ENCODE measurements at regions not wholly inside any gene's neighbourhood (a gene's known extent, or its start where the extent isn't known, plus 50 kb on each side); places are given as distances from the start of the nearest gene placed in this dataset.

DNA sequence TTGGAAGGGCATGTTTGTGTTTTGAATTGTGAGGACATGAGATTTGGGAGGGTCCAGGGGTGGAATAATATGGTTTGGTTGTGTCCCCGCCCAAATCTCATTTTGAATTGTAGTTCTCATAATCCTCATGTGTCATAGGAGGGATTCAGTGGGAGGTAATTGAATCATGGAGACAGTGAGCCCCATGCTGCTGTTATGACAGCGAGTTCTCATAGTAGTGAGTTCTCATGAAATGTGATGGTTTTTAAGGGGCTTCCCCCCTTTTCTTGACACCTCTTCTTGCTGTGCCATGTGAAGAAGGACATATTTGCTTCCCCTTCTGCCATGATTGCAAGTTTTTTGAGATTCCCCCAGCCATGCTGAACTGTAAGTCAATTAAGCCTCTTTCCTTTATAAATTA is 260.0 kb downstream of the DUSP6 start:
- no peak for DNase-seq
- TF ChIP-seq EZH2phosphoT487 (IDR thresholded peaks at IDR 0.05; ENCODE audit: low read length) (no peak), EZH2 (optimal IDR thresholded peaks at IDR 0.05; ENCODE audit: low read depth, low read length) (no peak)
- TF ChIP-seq, protein P1, sequence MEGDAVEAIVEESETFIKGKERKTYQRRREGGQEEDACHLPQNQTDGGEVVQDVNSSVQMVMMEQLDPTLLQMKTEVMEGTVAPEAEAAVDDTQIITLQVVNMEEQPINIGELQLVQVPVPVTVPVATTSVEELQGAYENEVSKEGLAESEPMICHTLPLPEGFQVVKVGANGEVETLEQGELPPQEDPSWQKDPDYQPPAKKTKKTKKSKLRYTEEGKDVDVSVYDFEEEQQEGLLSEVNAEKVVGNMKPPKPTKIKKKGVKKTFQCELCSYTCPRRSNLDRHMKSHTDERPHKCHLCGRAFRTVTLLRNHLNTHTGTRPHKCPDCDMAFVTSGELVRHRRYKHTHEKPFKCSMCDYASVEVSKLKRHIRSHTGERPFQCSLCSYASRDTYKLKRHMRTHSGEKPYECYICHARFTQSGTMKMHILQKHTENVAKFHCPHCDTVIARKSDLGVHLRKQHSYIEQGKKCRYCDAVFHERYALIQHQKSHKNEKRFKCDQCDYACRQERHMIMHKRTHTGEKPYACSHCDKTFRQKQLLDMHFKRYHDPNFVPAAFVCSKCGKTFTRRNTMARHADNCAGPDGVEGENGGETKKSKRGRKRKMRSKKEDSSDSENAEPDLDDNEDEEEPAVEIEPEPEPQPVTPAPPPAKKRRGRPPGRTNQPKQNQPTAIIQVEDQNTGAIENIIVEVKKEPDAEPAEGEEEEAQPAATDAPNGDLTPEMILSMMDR (IDR thresholded peaks at IDR 0.05; ENCODE audit: low read length) = no peak
- no peaks in the 10 kb centered on the region for H3K36me3 ChIP-seq (replicated peaks; ENCODE audit: insufficient read depth, low read length)
- H3K4me1 ChIP-seq (ENCODE audit: low read length) = no peaks in the 10 kb centered on the region
- no peak overlapping the region for H3K9ac ChIP-seq (ENCODE audit: low read length)
- no peaks in the 10 kb centered on the region for H4K20me1 ChIP-seq (ENCODE audit: insufficient read depth, low read length)
- H3F3A ChIP-seq (ENCODE audit: insufficient read depth, low read length) = no peaks in the 10 kb centered on the region
- no peaks in the 10 kb centered on the region for H3K27me3 ChIP-seq (replicated peaks; ENCODE audit: insufficient read depth, low read length)
- no peaks in the 10 kb centered on the region for H3K9me3 ChIP-seq (replicated peaks; ENCODE audit: insufficient read depth, low read length)
- H3K4me2 ChIP-seq (ENCODE audit: low read depth, low read length) = no peak overlapping the region
- H3K9me2 ChIP-seq (replicated peaks; ENCODE audit: insufficient read depth, low read length) = no peaks in the 10 kb centered on the region
- no peak overlapping the region for H3K27ac ChIP-seq (ENCODE audit: low read length)
- H2AFZ ChIP-seq (ENCODE audit: low read length) = no peak overlapping the region
- no peak overlapping the region for H3K4me3 ChIP-seq (ENCODE audit: low read length)
- H3K79me2 ChIP-seq (ENCODE audit: low read length) = no peaks in the 10 kb centered on the region

DNA sequence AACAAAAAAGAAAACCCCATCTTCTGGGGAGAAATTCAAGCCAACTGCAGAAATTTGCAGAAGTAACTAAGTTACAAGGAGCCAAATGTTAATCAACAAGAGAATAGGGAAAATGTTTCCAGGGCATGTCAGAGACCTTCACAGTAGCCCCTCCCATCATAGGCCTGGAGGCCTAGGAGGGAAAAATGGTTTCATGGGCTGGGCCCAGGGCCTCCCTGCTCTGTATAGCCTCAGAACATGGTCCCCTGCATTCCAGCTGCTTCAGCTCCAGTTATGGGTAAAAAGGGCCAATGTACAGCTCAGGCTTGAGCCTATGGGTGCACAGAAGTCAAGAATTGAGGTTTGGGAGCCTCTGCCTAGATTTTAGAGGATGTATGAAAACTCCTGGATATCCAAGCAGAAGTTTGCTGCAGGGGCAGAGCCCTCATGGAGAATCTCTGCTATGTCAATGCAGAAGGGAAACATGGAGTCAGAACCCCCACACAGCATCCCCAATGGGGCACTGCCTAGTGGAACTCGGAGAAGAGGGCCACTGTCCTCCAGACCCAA is 260.9 kb downstream of the DUSP6 start:
- H2AFZ ChIP-seq (ENCODE audit: low read length) = no peak overlapping the region
- H3K9me2 ChIP-seq (replicated peaks; ENCODE audit: insufficient read depth, low read length) = no peaks in the 10 kb centered on the region
- H3K4me2 ChIP-seq (ENCODE audit: low read depth, low read length) = no peak overlapping the region
- no peaks in the 10 kb centered on the region for H3K9me3 ChIP-seq (replicated peaks; ENCODE audit: insufficient read depth, low read length)
- no peak overlapping the region for H3K4me3 ChIP-seq (ENCODE audit: low read length)
- no peaks in the 10 kb centered on the region for H3K79me2 ChIP-seq (ENCODE audit: low read length)
- H3K36me3 ChIP-seq (replicated peaks; ENCODE audit: insufficient read depth, low read length) = no peaks in the 10 kb centered on the region
- TF ChIP-seq EZH2 (optimal IDR thresholded peaks at IDR 0.05; ENCODE audit: low read depth, low read length) = no peak
- TF ChIP-seq, protein P1 (IDR thresholded peaks at IDR 0.05; ENCODE audit: low read length) = no peak
- TF ChIP-seq EZH2phosphoT487 (IDR thresholded peaks at IDR 0.05; ENCODE audit: low read length) = no peak
- no peaks in the 10 kb centered on the region for H3K27me3 ChIP-seq (replicated peaks; ENCODE audit: insufficient read depth, low read length)
- no peak overlapping the region for H3K27ac ChIP-seq (ENCODE audit: low read length)
- H4K20me1 ChIP-seq (ENCODE audit: insufficient read depth, low read length) = no peaks in the 10 kb centered on the region
- H3K9ac ChIP-seq (ENCODE audit: low read length) = no peak overlapping the region
- DNase-seq = no peak
- H3F3A ChIP-seq (ENCODE audit: insufficient read depth, low read length) = no peaks in the 10 kb centered on the region
- no peaks in the 10 kb centered on the region for H3K4me1 ChIP-seq (ENCODE audit: low read length)

DNA sequence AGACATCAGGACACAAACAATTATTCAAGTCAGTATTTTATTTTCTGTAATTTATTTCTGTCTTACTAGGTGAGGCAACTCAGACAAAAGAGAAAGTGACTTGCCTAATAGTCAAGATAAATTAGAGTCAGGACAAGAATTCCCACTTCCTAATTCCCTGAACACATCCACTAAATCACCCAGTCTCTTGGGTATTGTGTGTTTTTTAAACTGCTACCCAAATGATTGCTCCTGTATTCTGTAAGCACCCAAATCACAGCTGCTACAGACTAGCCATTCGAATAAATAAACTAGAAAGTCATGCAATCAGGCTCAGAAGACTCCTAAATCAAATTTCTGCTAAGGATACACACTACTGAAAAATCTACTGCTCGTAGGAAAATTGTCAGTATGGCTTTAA is 263.0 kb downstream of the DUSP6 start:
- no peak for DNase-seq
- Histone ChIP-seq H3F3A (ENCODE audit: insufficient read depth, low read length) (no peaks in the 10 kb centered on the region), H3K36me3 (replicated peaks; ENCODE audit: insufficient read depth, low read length) (no peaks in the 10 kb centered on the region), H3K4me3 (ENCODE audit: low read length) (no peak overlapping the region), H3K9me3 (replicated peaks; ENCODE audit: insufficient read depth, low read length) (no peaks in the 10 kb centered on the region), H3K27me3 (replicated peaks; ENCODE audit: insufficient read depth, low read length) (no peaks in the 10 kb centered on the region), H3K9ac (ENCODE audit: low read length) (no peak overlapping the region), H3K9me2 (replicated peaks; ENCODE audit: insufficient read depth, low read length) (no peaks in the 10 kb centered on the region), H3K27ac (ENCODE audit: low read length) (no peak overlapping the region), H3K79me2 (ENCODE audit: low read length) (no peaks in the 10 kb centered on the region), H4K20me1 (ENCODE audit: insufficient read depth, low read length) (no peaks in the 10 kb centered on the region), H3K4me1 (ENCODE audit: low read length) (no peaks in the 10 kb centered on the region), H3K4me2 (ENCODE audit: low read depth, low read length) (no peak overlapping the region), H2AFZ (ENCODE audit: low read length) (no peak overlapping the region)
- no peak for TF ChIP-seq EZH2phosphoT487 (IDR thresholded peaks at IDR 0.05; ENCODE audit: low read length)
- TF ChIP-seq, protein P1 (IDR thresholded peaks at IDR 0.05; ENCODE audit: low read length) = no peak
- no peak for TF ChIP-seq EZH2 (optimal IDR thresholded peaks at IDR 0.05; ENCODE audit: low read depth, low read length)

All from MM.1S (cell line).